Islet of Langerhans (tissue), 1 donor: ENCODE measurements at regions not wholly inside any gene's neighbourhood (a gene's known extent, or its start where the extent isn't known, plus 50 kb on each side); places are given as distances from the start of the nearest gene placed in this dataset.
"Not testable (repeated sequence)": the region's sequence is repeated elsewhere in the genome, so short reads cannot be mapped to it uniquely, and the experiment has no call there.

Experiments used
- FAIRE-seq: peaks from one replicate; lab custom pipeline; 2011; peaks lifted over from hg19 to GRCh38; lab: Jason Lieb, UNC

GRCh38 chr1:232346844-232347243 is 283.1 kb downstream of the SIPA1L2 start:
- no peak for FAIRE-seq

GRCh38 chr1:232344791-232345399 is 285.0 kb downstream of the SIPA1L2 start:
- no peak for FAIRE-seq

- not testable (repeated sequence) for FAIRE-seq
Observed at GRCh38 chr1:232344186-232344585, 285.7 kb downstream of the SIPA1L2 start.

- FAIRE-seq, result no peak
Observed at GRCh38 chr1:232340446-232340845, 289.5 kb downstream of the SIPA1L2 start.

GRCh38 chr1:232339073-232339472 is 290.9 kb downstream of the SIPA1L2 start:
- FAIRE-seq, result peak; percentile 82

GRCh38 chr1:232335741-232336293 is 294.1 kb downstream of the SIPA1L2 start:
- FAIRE-seq, result no peak

GRCh38 chr1:232335261-232335660 is 294.7 kb downstream of the SIPA1L2 start:
- no peak for FAIRE-seq

GRCh38 chr1:232334811-232335210 is 295.1 kb downstream of the SIPA1L2 start:
- no peak for FAIRE-seq

- no peak for FAIRE-seq
Observed at GRCh38 chr1:232334246-232334645, 295.7 kb downstream of the SIPA1L2 start.

GRCh38 chr1:232333419-232333767 is 296.5 kb downstream of the SIPA1L2 start:
- FAIRE-seq, result no peak

- FAIRE-seq, result not testable (repeated sequence)
Observed at GRCh38 chr1:232332710-232333418, 297.1 kb downstream of the SIPA1L2 start.

- FAIRE-seq, result no peak
Observed at GRCh38 chr1:232329103-232329813, 300.7 kb downstream of the SIPA1L2 start.

- FAIRE-seq, result no peak
Observed at GRCh38 chr1:232328486-232329102, 301.3 kb downstream of the SIPA1L2 start.

GRCh38 chr1:232327899-232328298 is 302.0 kb downstream of the SIPA1L2 start:
- FAIRE-seq, result no peak

GRCh38 chr1:232327269-232327668 is 302.7 kb downstream of the SIPA1L2 start:
- FAIRE-seq, result no peak

GRCh38 chr1:232322162-232322734 is 307.7 kb downstream of the SIPA1L2 start:
- no peak for FAIRE-seq

GRCh38 chr1:232319518-232320210 is 310.3 kb downstream of the SIPA1L2 start:
- FAIRE-seq, result no peak

- no peak for FAIRE-seq
Observed at GRCh38 chr1:232319072-232319471, 310.9 kb downstream of the SIPA1L2 start.

GRCh38 chr1:232318143-232318542 is 311.8 kb downstream of the SIPA1L2 start:
- FAIRE-seq, result no peak

- no peak for FAIRE-seq
Observed at GRCh38 chr1:232317350-232317749, 312.6 kb downstream of the SIPA1L2 start.

- FAIRE-seq, result no peak
Observed at GRCh38 chr1:232316864-232317263, 313.1 kb downstream of the SIPA1L2 start.

- FAIRE-seq, result not testable (repeated sequence)
Observed at GRCh38 chr1:232313876-232314275, 316.1 kb downstream of the SIPA1L2 start.
